HG03558 (cell line): ENCODE measurements at regions not wholly inside any gene's neighbourhood (a gene's known extent, or its start where the extent isn't known, plus 50 kb on each side); places are given as distances from the start of the nearest gene placed in this dataset.

ENCODE experiments used
- ATAC-seq: cut with Tn5 transposase; IDR thresholded peaks from one replicate; pipeline ENCODE4 v1.9.1; 2021; ENCODE audit warnings: moderate number of reproducible peaks; ENCODE audit not compliant: unreplicated experiment; ENCODE audit errors: extremely low read depth

- no peak for ATAC-seq
Observed at GRCh38 chr4:151842430-151843079, 81.7 kb upstream of the GATB start.

DNA sequence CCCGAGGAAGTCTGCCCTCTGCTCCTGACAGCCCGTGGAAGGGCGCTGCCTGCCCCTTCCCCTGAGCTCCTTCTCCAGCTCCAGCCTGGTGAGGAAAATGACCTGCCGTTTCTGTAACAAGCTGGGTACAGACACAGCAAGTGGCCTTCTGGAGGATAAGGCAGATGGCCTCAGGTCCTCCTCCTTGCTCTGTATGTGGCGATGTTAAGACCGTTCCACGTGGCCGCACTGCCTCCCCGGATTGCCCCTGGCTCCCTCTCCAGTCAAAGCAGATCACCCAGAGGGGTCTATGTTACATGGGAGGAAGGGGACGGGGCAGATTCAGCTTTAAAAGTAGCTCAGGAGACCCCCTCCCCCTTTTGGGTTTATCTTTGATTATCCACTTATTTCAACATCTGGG, 80.3 kb upstream of the GATB start:
- no peak for ATAC-seq

DNA sequence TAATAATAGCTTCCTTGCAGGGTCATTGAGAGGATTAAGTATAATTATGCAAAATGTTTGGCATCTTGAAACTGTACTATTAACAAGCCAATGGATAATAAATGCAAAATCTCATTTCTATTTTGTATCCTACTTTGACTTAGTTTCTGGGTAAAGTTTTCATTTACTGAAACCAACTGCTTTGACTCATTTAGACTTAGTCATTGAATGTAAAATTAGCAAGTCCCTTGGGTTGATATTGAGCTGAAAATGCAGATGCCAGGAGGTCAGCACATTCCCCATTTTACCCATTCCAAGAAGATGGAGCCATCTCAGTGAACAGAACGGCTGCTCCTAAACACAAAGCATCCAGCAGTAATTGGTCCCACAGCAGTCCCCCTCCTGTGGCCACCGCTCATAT, 74.7 kb upstream of the GATB start:
- no peak for ATAC-seq

DNA sequence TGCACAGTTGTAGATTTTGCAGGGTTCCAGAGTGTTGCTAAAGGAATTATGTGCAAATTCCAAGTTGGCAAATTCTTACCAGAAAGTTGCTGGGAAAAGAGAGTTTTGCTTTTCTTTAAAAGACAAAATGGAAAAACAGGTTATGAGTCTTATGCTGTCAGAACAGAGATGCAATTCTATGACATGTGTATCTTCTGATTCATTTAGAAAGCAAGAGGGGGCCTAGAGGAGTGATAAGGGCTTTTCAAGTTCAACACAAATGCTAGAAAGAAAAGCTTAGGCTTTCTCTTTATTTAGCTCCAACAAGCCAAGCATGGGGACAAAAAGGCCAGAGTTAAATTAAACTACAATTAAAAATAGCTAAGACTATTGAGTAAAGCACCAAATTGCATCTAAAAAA, 72.4 kb upstream of the GATB start:
- ATAC-seq = no peak

DNA sequence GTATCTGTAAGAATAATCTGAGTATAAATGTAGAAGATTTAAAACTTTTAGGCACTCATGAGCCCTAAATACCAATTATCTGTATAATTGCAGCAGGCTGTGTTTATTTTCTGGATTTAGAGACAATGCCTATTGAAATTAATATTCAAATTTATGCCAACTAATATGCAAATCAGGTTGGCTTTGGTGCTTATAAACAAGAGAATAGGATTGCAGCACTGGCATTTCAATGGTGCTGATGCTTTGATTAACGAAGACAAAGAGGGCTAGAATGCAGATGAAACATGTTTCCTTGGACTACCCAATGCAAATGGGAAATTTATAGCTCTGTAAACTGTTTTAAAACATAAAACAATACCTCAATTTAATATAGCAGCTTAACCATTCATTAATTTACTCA, 70.7 kb upstream of the GATB start:
- no peak for ATAC-seq

DNA sequence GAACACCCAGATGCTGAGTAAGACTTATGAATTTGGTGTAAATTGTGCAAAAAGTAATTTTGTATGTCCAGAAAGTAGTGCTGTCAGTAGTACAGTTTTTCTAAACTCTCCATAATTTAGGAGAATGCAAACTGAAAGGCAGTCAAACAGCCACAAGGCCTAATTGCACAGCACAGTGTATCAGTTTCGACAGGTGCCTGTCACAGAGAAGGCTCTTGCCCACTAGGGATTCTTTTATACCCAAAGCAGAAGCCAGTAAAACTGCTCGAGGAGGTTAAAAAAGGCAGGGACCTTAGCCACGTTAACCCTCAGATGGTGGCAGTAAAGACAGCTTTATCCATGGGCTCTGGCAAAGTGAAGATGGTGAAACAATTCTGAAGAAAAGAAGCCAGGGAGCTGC, 69.4 kb upstream of the GATB start:
- ATAC-seq = no peak

- ATAC-seq = no peak
Observed at GRCh38 chr4:151829309-151829708, 68.5 kb upstream of the GATB start.

- no peak for ATAC-seq
Observed at GRCh38 chr4:151824656-151825055, 63.8 kb upstream of the GATB start.

GRCh38 chr4:151822331-151822730, 61.5 kb upstream of the GATB start:
- no peak for ATAC-seq

- no peak for ATAC-seq
Observed at GRCh38 chr4:151820004-151820403, 59.2 kb upstream of the GATB start.

GRCh38 chr4:151811403-151811802, 50.6 kb upstream of the GATB start:
- no peak for ATAC-seq
